GM18868 (cell line): ENCODE measurements at regions not wholly inside any gene's neighbourhood (a gene's known extent, or its start where the extent isn't known, plus 50 kb on each side); places are given as distances from the start of the nearest gene placed in this dataset.
"Not testable (repeated sequence)": the region's sequence is repeated elsewhere in the genome, so short reads cannot be mapped to it uniquely, and the experiment has no call there.

Source experiments
- ATAC-seq: cut with Tn5 transposase; IDR thresholded peaks from one replicate; pipeline ENCODE4 v1.9.1; 2021; ENCODE audit warnings: mild to moderate bottlenecking, moderate library complexity; ENCODE audit not compliant: unreplicated experiment

DNA sequence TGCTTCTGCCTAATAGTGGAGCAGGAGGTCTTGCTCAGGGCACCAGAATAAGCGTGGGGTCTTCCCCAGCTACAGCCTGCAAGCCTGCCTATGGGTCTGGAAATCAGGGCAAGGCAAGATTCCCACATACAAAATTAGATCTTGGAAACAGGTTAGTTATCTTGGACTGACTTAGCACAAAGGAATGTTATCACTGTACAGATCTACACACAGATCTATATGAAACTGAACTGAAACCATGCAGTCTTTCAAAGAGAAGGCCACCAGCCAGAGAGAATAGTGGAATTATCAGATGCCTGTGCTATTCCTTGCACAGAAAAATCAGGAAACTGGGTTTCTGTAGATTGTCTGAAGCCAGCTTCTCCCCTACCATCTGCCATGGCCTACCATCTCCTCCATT is 585.7 kb downstream of the ACTL7B start:
- ATAC-seq = no peak

DNA sequence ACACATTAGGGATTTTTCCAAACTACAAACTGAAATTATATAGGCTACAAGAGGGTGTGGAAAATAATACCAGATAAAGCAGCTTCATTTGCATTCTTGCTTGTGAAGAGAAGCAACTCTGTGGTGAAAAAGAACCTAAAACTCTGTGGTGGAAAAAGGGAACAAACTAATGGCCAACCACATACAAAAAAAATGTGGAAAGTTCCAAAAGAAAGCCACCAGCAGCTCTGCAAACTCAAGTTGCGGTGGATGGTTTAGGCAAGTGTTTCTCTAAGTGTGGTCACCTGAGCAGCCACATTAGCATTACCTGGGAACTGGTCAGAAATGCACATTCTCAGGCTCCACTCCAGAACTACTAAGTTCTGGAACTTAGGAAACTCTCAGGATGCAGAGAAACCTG is 586.4 kb downstream of the ACTL7B start:
- no peak for ATAC-seq

DNA sequence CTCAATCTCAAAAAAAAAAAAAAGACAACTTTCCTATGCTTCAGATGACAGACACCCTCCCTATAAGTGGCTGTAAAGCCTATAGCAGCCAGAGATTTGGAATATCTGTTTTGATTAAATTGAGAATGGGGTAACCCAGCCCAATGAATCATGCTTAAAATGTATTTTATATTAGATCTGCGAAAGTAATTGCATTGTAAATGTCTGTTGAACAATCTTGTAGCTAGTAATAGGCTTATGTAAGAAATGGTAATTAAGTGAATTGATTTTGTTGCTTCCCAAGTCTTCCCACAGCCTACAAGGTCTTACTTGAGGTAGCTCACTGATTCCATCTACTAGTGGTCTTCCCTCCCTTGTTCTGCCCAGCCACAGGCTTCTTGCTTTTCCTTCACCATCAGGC is 590.7 kb downstream of the ACTL7B start:
- ATAC-seq = no peak

DNA sequence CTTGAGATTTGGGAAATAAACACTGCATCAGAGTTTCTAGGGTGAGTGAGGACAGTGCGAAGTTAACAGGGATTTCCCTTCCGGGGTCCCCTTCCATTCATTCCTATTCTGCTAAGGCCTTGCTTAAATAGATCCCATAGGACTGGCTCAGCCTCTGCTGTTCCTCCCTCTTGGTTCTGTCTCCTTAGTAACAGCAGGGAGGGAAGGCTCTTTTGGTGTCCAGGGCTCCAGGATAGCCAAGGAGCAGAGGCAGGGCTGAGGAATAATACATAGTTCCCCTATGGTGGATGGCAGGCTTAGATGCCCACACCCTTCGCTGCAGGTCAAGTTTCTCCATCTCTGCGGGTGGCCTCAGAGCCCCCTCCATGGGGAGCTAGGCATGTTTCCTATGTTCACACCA is 591.7 kb downstream of the ACTL7B start:
- ATAC-seq = no peak

DNA sequence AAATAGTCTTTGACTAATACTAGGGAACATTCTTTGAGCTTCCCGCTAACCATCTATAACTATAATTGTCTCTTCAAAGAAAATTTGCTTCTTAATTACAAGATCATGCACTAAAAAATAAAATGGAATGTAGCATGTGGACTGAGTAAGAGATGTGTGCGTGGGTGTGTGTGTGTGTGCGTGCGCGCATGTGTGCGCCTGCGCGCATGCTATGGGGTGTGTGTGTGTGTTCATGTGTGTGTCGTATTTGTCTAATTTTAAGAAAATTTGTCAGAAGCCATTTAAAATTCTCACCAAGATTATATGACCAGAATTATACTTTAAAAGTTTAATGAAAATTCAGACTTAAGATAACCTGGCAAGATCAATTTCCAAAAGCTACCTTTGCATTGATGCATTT is 593.0 kb downstream of the ACTL7B start:
- ATAC-seq = no peak

DNA sequence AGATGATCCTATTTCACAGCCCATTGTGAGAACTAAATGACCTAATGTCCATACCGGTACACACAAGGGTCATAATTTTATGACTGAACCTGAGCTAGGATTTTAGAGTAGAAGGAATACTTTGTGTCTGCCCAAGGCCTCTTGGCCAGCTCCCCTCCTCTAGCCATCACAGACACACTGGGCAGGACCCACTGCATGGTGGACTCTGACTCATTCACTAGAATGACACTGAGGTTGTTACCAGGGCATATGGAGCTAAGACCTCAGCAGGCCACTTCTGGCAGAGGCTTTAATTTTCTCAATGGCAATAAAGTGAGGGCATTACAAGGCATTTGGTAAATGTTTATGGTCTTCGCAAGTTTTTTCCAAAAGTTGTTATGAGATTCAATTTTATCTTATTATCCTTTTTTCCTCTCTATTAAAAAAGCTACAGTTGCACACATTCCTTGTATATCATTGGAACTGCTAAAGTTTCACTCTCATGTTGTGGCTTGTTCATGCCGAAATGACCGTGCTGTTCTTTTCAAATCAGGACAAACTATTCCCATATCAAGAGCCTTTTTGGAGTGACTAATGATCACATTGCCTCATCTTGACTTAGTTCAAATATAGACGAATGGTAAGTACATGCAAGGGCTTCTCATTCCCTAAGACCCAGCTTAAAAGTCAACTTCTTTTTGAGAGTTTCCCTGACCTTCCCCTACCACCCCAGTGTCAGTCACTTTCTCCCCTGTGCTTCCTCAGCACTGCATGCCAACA is 595.7 kb downstream of the ACTL7B start:
- no peak for ATAC-seq

DNA sequence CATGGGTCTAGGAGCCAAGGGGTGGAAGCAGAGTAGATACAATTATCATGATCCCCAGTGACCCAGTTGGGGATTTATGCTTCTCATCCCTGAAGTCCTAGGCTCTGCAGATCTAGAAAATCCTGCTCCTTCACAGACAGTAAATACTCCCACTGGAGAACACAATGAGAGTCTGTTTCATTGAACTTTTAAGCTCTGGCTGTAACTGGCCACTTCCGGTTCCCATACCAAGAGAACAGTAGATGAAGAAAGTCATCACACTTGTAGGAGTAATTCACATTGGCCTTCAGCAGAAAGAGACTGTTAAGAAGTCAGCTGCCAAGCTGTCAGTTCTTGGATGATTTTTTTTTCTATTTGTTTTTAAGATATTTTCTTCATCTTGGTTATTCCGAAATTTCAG is 597.1 kb downstream of the ACTL7B start:
- ATAC-seq = no peak

DNA sequence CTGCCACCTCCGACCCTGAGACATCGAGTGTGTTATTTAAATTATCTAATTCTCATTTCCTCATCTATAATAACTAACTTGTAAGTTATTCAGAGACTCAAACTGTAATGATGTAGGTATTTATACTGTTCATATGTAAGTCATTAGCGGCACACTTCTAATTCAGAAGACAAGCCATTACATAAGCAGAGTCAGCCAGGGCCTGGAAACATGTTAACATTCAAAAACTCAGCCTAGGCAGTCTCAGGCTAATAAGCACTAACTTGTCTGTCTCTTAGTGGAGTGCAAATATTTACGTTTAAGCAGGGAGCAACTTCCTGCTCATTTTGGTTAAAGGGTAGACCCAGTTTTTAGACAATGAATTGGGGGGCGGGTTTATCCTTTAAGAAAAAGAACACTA is 598.4 kb downstream of the ACTL7B start:
- no peak for ATAC-seq

DNA sequence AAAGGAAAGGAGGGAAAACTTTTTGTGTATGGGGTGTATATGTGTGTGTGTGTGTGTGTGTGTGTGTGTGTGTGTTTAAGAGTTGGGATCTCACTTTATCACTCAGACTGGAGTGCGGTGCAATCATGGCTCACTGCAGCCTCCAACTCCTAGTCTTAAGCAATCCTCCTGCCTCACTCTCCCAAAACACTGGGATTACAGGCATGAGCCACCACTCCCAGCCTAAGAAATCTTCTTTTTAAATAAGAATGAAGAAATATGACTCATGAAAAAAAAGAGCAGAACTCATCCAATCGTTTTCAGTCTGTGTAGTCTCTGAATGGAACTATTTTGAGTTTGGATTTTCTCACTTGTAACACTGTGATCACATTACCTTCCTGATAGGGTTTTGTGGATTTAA is 601.5 kb downstream of the ACTL7B start:
- no peak for ATAC-seq

DNA sequence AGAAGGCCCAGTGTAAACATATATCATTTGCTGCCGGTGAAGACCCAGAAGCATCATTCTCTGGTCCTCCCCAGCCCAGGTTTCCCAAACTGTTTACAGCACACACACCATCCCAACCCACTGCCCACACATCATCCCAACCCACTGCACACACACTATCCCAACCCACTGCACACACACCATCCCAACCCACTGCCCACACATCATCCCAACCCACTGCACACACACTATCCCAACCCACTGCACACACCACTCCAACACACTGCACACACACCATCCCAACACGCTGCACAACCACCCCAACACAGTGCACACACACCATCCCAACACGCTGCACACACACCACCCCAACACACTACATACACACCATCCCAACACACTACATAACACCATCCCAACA is 608.4 kb downstream of the ACTL7B start:
- not testable (repeated sequence) for ATAC-seq

DNA sequence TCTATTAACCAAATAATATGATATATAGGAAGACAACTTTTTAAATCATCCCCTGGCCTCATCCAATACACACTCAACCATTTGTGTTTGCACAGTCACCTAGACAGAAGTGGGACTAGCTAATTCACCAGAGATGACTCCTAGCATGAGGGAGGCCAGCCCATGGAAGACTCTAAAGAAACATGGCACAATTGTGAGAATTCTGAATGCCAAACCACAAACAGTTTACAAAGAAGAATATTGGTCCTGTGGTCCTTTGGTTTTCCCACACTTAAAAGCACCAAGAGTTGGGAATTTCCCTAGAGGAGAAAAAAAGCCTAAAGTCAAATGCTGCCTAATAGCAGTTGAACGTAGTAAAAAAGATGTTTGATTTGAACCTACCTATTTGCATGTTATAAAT is 609.9 kb downstream of the ACTL7B start:
- ATAC-seq = no peak

DNA sequence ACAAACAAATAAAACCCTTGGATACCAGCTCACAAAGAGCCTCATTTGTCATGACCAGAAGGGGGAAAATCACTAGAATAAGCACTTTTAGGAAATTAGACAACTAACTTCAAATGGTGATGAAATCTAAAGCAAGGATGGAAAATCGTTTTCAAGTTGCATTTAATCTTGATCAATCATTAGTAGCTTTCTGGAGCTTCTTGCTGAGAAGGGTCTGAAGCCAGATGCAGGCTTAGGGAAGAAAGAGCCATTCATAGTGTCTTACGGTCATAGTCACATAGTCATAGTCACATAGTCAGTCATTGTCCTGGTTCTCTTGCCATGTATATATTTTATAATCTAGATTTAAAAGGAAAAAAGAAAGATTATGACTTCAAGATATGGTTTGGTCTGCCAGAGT is 610.5 kb downstream of the ACTL7B start:
- ATAC-seq = no peak

DNA sequence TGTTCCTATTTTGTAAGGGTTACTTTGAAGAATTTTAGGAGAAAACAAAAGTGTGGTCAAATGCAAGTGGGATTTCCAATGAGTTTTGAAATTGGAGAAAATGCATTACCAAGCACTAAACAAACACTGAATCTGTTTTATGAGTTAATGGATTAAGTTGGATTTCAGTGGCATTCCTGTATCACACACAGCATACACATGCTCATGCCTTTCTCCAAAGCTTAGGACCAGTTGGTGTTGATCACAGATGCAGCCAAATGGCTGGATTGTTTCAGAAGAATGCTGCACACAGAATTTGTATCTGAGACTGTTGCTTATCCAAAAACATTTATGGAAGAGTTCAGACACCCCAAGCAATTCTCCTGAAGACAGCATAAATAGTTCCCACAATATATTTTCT is 611.1 kb downstream of the ACTL7B start:
- ATAC-seq = no peak

DNA sequence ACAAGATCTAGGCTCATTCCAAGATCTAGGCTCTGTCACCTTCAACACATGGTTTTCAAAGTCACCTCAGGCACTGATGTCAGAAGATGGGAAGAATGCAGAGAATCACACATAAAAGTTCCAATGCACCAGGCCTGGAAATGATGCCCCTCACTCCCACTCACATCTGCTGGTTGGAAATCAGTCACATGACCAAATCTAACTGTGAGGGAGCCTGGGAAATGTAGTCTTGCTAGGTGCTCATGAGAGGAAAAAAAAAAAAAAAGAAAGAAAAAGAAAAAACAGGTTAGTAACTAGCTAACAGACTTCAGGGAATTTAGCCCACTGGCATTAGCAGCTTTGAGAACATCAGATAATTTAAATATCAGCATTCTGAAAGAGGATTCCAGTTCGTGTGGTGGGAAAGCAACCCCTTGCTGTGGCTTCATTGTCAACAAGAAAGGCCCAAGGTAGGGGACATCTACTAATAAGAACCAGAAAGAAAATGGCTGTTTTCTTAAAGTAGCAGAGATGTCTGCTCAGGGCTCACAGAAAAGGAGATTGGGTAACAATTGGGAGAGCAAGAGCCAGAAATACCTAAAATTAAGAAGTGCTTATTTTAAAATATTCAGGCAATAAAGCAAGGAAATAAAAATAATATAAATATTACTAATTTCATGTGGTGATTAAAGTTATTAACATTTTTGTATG is 614.3 kb downstream of the ACTL7B start:
- ATAC-seq = no peak

DNA sequence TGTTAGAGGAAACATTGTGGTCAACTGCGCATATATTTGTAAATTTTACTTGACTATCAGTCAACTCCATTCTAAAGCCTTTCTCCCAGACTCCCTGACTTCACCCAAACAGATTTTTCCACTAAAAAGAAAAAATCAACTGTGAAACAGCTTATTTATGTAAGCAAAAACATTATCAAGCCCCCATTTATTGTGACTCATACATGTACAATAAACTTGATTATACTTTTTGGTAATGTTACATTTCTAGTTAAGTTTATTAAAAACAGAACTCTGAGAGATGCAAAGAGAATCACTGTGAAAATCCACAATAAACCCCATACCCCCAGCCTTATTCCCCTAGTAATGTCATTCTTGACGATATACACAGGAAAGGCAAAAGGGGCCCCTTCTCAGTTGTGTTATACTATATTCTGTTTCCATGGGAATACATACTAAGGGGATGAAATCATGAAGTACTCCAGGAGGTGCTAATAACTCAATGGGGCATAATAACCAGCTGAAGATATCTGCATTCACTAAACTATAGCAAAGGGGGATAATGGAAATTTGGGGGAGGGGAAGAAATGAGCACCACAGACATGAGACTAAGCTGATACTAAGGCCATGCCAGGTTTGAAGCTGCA is 616.0 kb downstream of the ACTL7B start:
- no peak for ATAC-seq

DNA sequence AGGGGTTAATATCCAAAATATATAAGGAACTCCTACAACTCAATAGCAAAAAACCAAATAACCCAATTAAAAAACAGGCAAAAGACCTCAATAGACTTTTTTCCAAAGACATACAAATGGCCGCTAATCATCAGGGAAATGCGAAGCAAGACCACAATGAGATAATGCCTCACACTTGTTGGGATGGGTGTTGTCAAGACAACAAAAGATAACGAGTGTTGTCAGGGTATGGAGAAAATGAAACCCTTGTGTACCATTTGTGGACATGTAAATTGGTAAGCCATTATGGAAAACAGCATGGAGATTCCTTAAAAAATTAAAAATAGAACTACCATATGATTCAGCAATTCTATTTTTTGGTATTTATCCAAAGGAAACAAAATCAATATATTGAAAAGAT is 620.2 kb downstream of the ACTL7B start:
- ATAC-seq = no peak

DNA sequence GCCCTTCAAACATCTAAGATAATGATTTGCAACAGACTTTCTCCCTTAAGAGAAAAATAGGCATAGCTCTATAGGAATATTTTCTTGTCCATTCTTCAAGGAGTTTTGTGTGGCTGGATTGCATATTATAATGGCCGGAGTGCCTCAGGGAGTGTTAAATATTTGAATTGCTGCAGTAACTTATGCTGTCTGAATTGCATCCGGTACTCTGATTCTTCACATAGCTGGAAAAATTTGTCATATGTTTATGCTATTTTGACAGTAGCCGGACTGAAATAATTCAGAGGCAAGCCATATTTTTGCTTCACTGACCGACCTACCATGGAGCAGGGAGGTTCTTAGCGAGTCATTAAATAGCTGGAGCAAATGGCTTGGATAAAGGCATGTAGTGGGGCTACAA is 621.0 kb downstream of the ACTL7B start:
- no peak for ATAC-seq

DNA sequence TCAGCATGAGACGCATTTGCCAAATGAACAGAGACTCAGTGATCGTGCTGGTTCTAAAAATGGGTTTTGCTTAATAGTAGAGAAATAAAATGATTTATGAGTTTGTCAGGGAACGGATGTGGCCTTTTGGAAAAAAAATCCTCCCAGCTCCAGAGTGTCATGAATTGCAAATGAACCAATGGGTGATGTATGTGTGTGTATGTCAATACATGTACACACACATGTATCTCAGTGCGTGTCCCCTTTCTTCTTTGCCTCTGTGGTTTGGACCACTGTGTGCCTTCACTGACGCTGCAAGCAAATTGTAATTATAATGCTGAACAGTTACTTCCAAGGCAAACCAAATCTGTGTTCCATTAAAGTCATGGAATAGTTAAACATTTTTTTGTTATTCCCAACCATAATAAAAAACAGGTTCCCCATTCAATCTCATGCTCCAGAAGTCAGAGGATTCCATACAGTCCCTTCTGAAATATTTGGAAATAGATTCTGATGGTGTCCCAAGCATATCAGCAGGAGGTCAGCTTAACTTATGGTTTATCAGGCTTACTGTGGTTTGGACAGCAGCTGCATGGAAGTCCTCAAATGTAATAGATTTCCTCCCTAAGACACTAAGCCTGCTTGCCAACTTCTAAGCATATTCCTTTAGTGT is 630.5 kb downstream of the ACTL7B start:
- no peak for ATAC-seq

DNA sequence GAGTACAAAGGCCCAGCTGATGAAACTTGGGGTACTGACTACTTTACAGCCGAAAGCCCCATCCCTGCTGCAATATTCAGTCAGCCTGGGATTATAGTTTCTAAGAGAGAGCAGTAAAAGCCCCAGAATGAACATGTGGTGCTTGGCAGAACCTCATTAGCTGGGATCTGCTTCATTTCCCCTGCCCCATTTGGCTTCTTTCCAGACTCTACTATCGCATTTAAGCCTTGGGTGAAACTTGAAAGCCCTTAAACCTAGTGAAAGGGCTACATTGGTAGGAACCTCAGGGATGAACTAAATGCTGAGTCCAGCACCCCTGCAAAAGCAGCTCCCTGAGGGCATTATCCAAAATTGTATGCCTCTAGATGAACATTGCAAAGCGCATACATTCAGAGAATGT is 631.1 kb downstream of the ACTL7B start:
- no peak for ATAC-seq

DNA sequence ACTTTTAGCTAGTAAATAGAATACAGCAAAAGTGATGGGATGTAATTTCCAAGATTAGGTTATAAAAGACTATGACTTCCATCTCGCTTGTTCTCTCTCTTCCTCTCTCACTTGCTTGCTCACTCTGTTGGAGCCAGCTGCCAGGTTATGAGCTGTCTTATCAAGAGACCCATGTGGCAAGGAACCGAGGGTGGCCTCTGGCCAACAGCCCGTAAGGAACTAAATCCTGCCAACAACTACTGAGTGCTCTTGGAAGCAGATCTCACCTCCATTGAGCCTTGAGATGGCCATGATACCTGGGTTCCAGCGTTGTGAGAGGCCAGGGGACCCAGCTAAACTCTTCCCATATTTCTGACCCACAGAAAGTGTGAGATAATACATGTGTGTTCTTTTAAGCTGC is 636.1 kb downstream of the ACTL7B start:
- no peak for ATAC-seq

DNA sequence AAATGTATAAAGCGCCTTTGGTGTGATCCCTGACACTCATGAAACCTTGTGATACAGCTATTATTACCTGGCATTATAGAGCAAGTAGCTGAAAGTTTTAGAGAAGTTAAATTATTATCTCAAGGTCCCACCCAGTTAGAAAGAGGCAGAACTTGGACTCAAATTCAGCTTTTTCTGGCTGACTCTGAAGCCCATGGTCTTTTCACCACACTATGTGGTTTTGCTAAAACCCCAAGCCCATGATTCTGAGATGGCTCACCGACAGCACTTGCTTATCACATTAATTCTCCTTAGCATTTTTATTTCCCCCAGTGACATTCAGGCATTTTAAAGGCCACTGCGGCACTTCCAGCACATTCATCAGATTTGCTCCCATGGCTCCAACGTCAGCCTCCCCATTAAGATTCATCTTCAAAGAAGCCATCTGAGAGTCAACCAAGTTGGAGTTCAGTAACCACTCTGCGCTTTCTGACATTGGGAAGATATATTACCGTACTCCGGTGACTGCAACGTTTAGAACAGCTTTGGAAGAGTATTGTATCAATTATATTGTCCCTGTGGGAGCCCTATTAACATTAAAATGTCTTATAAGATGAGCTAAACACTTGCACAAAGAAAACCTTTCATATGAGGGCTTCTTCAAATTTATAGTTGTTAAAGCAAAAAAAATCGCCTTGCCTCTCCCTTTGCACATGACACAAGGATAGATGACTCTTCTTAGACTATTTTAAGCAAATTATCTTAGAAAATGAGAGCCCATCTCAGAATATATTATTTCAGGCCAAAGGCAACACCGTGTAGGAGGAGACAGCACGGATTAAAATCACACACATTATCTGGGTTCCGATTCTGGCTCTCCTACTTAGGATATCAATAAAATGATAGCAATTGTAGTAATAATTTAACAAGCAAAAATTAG is 638.1 kb downstream of the ACTL7B start:
- ATAC-seq = no peak
